PC-9 (cell line): ENCODE measurements at regions not wholly inside any gene's neighbourhood (a gene's known extent, or its start where the extent isn't known, plus 50 kb on each side); places are given as distances from the start of the nearest gene placed in this dataset.
A peak's percentile ranks its signal among the peaks of the same experiment; 100 is the strongest.
"Not testable (repeated sequence)": the region's sequence is repeated elsewhere in the genome, so short reads cannot be mapped to it uniquely, and the experiment has no call there.

Source experiments
- BruUV-seq: library from RNA; stranded (reverse); fragments of 400-500 nt; replicated peaks from 2 replicates; lab custom pipeline; 2021; lab: Mats Ljungman, UMichigan
- CTCF ChIA-PET: fragments of 300-600 bp; sonication (Branson Sonifier 250); formaldehyde crosslinking; loops from one replicate; lab custom pipeline; 2022; ENCODE audit warnings: antibody characterized with exemption; lab: Charles Lee
- POLR2A ChIA-PET: fragments of 300-600 bp; sonication (Branson Sonifier 250); formaldehyde crosslinking; loops from one replicate; lab custom pipeline; 2022; ENCODE audit warnings: antibody characterized with exemption; ENCODE audit not compliant: unreplicated experiment; lab: Charles Lee
- DNase-seq, 2 experiments: peaks; one replicate each; pipeline versions ENCODE4 v3.0.0 to v3.0.0-alpha.2; 2015 to 2022; ENCODE audit warnings: mixed read lengths in 1 of 2
- H2AFZ ChIP-seq: fragments of 200-600 bp; sonication (generic); 2 replicates; pipeline ENCODE4 v1.8.1; 2017; ENCODE audit warnings: antibody characterized with exemption
- H3F3A ChIP-seq: fragments of 200-600 bp; sonication (generic); 2 replicates; pipeline ENCODE4 v1.8.1; 2017; ENCODE audit warnings: antibody characterized with exemption, mild to moderate bottlenecking, low read depth; ENCODE audit not compliant: insufficient read depth
- H3K27ac ChIP-seq: fragments of 200-600 bp; sonication (generic); 2 replicates; pipeline ENCODE4 v1.6.1; 2016; ENCODE audit warnings: mixed run types
- H3K27me3 ChIP-seq: fragments of 200-600 bp; sonication (generic); 2 replicates; pipeline ENCODE4 v1.6.1; 2016; ENCODE audit warnings: low read depth, mixed run types; ENCODE audit not compliant: insufficient read depth
- H3K36me3 ChIP-seq: fragments of 200-600 bp; sonication (generic); 2 replicates; pipeline ENCODE4 v1.6.1; 2016; ENCODE audit warnings: low read depth, mixed run types
- H3K4me1 ChIP-seq: fragments of 200-600 bp; sonication (generic); replicated peaks from 2 replicates; pipeline ENCODE4 v1.6.1; 2016; ENCODE audit warnings: mixed run types; ENCODE audit not compliant: insufficient read depth
- H3K4me2 ChIP-seq: fragments of 200-600 bp; sonication (generic); 2 replicates; pipeline ENCODE4 v1.6.1; 2017; ENCODE audit warnings: mixed run types
- H3K4me3 ChIP-seq: fragments of 200-600 bp; sonication (generic); 2 replicates; pipeline ENCODE4 v1.6.1; 2016; ENCODE audit warnings: mixed run types
- H3K79me2 ChIP-seq: fragments of 200-600 bp; sonication (generic); 2 replicates; pipeline ENCODE4 v1.6.1; 2017; ENCODE audit warnings: low read depth, mixed run types
- H3K9me2 ChIP-seq: fragments of 200-600 bp; sonication (generic); 2 replicates; pipeline ENCODE4 v1.8.1; 2017; ENCODE audit warnings: mild to moderate bottlenecking; ENCODE audit not compliant: insufficient read depth
- H3K9me3 ChIP-seq: fragments of 200-600 bp; sonication (generic); 2 replicates; pipeline ENCODE4 v1.8.1; 2016; ENCODE audit warnings: low read depth; ENCODE audit not compliant: insufficient read depth
- H4K20me1 ChIP-seq: fragments of 200-600 bp; sonication (generic); 2 replicates; pipeline ENCODE4 v1.8.1; 2017; ENCODE audit not compliant: insufficient read depth
- EZH2 ChIP-seq: fragments of 200-600 bp; sonication (generic); IDR thresholded peaks from 2 replicates; pipeline ENCODE4 v1.8.0; 2017; ENCODE audit warnings: antibody characterized with exemption, low read depth
- intact Hi-C: fragments of 100-400 bp; cut with micrococcal nuclease; formaldehyde crosslinking; loops from one replicate; pipeline ENCODE4 v1.10.0; 2022; ENCODE audit not compliant: unreplicated experiment
- TF ChIP-seq, protein P1 (sequence below): fragments of 200-600 bp; sonication (generic); conservative IDR thresholded peaks from 2 replicates; pipeline ENCODE4 v1.6.1; 2017; ENCODE audit warnings: mixed run types, antibody characterized with exemption, mild to moderate bottlenecking, moderate library complexity

GRCh38 chr5:21574438-21574837 is 1278.7 kb downstream of the CDH12 start:
- Histone ChIP-seq H3K9me3 (no peaks in the 10 kb centered on the region), H4K20me1 (no peaks in the 10 kb centered on the region), H3K27ac (no peak overlapping the region), H3K4me2 (no peak overlapping the region), H3K36me3 (no peaks in the 10 kb centered on the region), H3K27me3 (no peaks in the 10 kb centered on the region), H3K4me3 (no peak overlapping the region), H3K4me1 (no peaks in the 10 kb centered on the region), H3K9me2 (no peaks in the 10 kb centered on the region), H3F3A (no peaks in the 10 kb centered on the region), H3K79me2 (no peaks in the 10 kb centered on the region), H2AFZ (no peak overlapping the region)
- BruUV-seq, result no TSS peak
- POLR2A ChIA-PET, result no interaction called here
- TF ChIP-seq, protein P1, sequence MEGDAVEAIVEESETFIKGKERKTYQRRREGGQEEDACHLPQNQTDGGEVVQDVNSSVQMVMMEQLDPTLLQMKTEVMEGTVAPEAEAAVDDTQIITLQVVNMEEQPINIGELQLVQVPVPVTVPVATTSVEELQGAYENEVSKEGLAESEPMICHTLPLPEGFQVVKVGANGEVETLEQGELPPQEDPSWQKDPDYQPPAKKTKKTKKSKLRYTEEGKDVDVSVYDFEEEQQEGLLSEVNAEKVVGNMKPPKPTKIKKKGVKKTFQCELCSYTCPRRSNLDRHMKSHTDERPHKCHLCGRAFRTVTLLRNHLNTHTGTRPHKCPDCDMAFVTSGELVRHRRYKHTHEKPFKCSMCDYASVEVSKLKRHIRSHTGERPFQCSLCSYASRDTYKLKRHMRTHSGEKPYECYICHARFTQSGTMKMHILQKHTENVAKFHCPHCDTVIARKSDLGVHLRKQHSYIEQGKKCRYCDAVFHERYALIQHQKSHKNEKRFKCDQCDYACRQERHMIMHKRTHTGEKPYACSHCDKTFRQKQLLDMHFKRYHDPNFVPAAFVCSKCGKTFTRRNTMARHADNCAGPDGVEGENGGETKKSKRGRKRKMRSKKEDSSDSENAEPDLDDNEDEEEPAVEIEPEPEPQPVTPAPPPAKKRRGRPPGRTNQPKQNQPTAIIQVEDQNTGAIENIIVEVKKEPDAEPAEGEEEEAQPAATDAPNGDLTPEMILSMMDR, result no peak
- TF ChIP-seq EZH2, result no peak
- intact Hi-C loops, result no loop called here
- DNase-seq, result no peak
- CTCF ChIA-PET, result no interaction called here

DNA sequence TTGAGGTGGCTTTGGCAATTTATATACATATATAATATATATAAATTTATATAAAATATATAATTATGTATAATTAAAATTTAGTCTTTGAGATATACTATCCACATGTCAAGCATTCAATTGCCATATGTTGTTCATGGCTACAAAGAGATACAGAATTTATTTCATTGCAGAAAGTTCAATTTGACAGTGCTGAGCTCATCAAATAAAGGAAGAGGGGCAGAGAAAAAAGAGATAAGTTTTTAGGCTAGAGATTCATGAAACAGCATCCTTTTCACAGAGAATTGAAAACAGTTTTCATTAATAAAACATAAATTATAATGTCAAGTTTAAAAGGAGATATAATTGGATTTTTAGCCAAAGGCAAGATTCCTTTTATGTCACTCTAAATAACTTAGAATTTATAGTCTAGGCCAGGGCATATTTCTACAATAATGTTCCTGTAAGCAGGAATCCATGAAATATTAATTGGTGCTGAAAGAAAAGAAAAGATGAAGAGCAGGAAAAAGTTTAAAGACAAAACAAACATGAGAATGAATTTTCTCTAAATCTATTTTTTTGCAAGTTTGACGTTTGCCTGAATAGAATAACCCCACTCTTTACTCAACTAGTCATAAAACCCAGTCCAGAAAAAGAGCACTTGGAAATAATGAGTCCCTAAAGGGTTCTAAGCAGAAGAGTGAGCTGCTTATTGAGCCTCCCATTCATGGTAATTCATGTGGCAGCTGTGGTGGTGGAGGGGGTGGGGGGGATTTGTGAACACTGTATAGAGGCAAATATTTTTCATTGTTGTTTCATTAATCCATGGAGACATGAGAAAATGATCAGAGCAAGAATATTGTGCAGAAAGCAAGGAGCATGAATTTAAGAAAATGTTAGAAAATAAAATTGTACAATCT is 1279.5 kb downstream of the CDH12 start:
- no peak overlapping the region for H3K4me3 ChIP-seq
- H3K79me2 ChIP-seq, result no peaks in the 10 kb centered on the region
- H3K4me1 ChIP-seq, result no peaks in the 10 kb centered on the region
- ChIA-PET CTCF (no interaction called here), POLR2A (no interaction called here)
- no peaks in the 10 kb centered on the region for H3K27me3 ChIP-seq
- H3K27ac ChIP-seq, result no peak overlapping the region
- intact Hi-C loops, result no loop called here
- H3K36me3 ChIP-seq, result no peaks in the 10 kb centered on the region
- H2AFZ ChIP-seq, result no peak overlapping the region
- no peaks in the 10 kb centered on the region for H3K9me2 ChIP-seq
- no TSS peak for BruUV-seq
- no peaks in the 10 kb centered on the region for H4K20me1 ChIP-seq
- TF ChIP-seq EZH2, result no peak
- TF ChIP-seq, protein P1, result no peak
- no peaks in the 10 kb centered on the region for H3F3A ChIP-seq
- H3K9me3 ChIP-seq, result no peaks in the 10 kb centered on the region
- DNase-seq, result no peak
- H3K4me2 ChIP-seq, result no peak overlapping the region

- H3K4me1 ChIP-seq, CTCF ChIA-PET, BruUV-seq, DNase-seq, H4K20me1 ChIP-seq, H3K27ac ChIP-seq, H3K27me3 ChIP-seq, H3K9me2 ChIP-seq, H3K4me3 ChIP-seq, intact Hi-C loops, H3K79me2 ChIP-seq, H3K36me3 ChIP-seq, H3K9me3 ChIP-seq, H3F3A ChIP-seq, H2AFZ ChIP-seq, H3K4me2 ChIP-seq, POLR2A ChIA-PET: not testable (repeated sequence)
Observed at GRCh38 chr5:21571196-21571595, 1281.9 kb downstream of the CDH12 start.

- H3K9me2 ChIP-seq, H4K20me1 ChIP-seq, H3K4me1 ChIP-seq, intact Hi-C loops, H3K79me2 ChIP-seq, POLR2A ChIA-PET, H3K36me3 ChIP-seq, H3K4me2 ChIP-seq, CTCF ChIA-PET, BruUV-seq, H3K27me3 ChIP-seq, H2AFZ ChIP-seq, H3K27ac ChIP-seq, H3K9me3 ChIP-seq, H3K4me3 ChIP-seq, H3F3A ChIP-seq: not testable (repeated sequence)
- DNase-seq, result peak; percentile 41 to 48
Observed at GRCh38 chr5:21559109-21559508, 1294.0 kb downstream of the CDH12 start.

GRCh38 chr5:21552263-21552662 is 1300.9 kb downstream of the CDH12 start:
- H3K4me2 ChIP-seq, H3K4me1 ChIP-seq, H2AFZ ChIP-seq, H3K36me3 ChIP-seq, H3K4me3 ChIP-seq, DNase-seq, H3K9me3 ChIP-seq, H3K27ac ChIP-seq, H3K27me3 ChIP-seq, intact Hi-C loops, H3K79me2 ChIP-seq, BruUV-seq, H4K20me1 ChIP-seq, H3K9me2 ChIP-seq, CTCF ChIA-PET, POLR2A ChIA-PET, H3F3A ChIP-seq: not testable (repeated sequence)

DNA sequence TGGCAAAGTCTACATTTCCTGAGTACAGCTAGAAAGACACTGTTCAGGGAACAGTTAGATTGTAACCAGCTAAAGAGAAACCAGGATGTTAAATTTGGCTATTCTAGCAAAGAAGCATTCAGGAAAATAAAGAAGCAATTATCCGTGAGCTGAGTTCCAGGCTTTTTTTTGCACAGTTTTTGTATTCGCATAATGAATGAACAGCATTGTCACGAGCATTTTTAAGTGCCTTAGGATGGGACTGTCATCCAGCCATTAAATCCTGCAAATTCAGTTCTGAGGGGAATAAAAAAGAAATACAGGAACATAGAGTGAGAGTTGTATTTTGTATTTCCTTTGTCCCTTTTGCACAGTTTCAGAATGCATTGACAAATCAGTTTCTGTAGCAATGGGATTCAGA is 1302.2 kb downstream of the CDH12 start:
- BruUV-seq, DNase-seq, H3K9me2 ChIP-seq, H3K36me3 ChIP-seq, H3K27me3 ChIP-seq, intact Hi-C loops, H3K79me2 ChIP-seq, H3K4me2 ChIP-seq, H3K9me3 ChIP-seq, H3F3A ChIP-seq, H2AFZ ChIP-seq, H3K4me3 ChIP-seq, H3K27ac ChIP-seq, H3K4me1 ChIP-seq, CTCF ChIA-PET, H4K20me1 ChIP-seq, POLR2A ChIA-PET: not testable (repeated sequence)
